ENCODE measurements at regions not wholly inside any gene's neighbourhood (a gene's known extent, or its start where the extent isn't known, plus 50 kb on each side); places are given as distances from the start of the nearest gene placed in this dataset.
"Not testable (repeated sequence)": the region's sequence is repeated elsewhere in the genome, so short reads cannot be mapped to it uniquely, and the experiment has no call there.

DNA sequence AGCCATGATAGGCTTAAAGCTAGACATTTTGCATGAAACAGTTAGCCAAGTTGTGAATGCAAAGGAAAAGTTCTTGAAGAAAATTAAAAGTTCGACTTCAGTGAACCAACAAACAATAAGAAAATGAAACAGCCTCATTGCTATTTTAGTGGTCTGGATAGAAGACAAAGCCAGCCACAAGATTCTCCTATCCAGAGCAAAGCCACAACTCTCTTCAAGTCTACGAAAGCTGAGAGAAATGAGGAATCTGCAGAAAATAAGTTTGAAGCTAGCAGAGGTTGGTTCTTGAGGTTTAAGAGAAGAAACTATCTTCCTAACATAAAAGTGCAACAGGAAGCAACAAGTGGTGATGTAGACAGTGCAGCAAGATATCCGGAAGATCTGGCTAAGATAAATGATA is 271.4 kb upstream of the GRM3 start:
- DNase-seq (ENCODE audit: low spot score) = no peak

DNA sequence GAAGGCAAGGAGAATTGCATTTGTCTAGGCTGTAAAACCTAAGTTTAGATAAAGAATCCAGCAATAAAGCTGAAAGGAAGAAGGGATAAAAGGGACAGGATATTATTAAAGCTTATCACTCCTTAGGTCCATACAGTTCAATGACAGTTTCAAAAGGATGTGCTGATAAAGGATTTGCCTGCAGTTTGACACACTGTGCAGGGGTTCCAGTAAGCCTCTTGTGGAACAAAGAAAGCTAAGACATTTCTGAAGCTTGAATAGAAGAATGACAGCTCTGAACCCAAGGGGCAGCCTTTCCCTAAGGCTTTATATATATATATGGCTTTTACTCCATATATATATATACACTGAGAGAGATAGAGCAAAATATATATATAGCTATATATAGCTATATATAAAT is 276.8 kb upstream of the GRM3 start:
- no peak for DNase-seq (ENCODE audit: low spot score)

- not testable (repeated sequence) for DNase-seq (ENCODE audit: low spot score)
Measured at GRCh38 chr7:86340407-86340806, 303.3 kb upstream of the GRM3 start.

DNA sequence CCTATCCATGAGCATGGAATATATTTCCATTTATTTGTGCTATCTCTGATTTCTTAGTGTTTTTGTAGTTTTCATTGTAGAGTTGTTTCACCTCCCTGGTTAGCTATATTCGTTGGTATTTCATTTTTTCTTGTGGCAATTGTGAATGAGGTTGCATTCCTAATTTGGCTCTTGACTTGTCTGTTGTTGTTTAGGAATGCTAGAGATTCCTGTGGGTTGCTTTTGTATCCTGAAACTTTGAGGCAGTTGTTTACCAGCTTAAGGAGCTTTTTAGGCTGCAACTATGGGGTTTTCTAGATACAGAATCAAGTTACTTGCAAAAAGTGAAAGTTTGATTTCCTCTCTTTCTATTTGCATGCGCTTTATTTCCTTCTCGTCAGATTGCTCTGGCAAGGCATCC is 304.7 kb upstream of the GRM3 start:
- no peak for DNase-seq (ENCODE audit: low spot score)

- DNase-seq (ENCODE audit: low spot score) = no peak
Measured at GRCh38 chr7:86328801-86329433, 314.8 kb upstream of the GRM3 start.

DNA sequence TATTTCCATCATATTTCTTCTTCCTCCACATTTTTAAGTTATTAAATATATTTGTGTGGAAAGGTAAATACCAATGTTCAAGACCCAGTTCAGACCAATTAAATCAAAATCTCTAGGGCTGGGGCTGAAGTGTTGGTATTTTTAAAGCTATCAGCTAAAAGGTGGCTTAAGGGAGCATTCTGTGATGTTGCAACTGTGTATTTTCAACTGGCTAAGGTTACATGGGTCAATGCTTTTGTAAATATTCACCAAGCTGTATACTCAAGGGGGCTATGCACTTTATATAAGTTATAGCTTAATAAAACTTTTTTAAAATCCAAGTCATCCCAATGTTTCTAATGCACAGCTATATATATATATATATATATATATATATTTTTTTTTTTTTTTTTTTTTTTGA is 316.9 kb upstream of the GRM3 start:
- DNase-seq (ENCODE audit: low spot score) = no peak

- no peak for DNase-seq (ENCODE audit: low spot score)
Measured at GRCh38 chr7:86320889-86321288, 322.8 kb upstream of the GRM3 start.

DNA sequence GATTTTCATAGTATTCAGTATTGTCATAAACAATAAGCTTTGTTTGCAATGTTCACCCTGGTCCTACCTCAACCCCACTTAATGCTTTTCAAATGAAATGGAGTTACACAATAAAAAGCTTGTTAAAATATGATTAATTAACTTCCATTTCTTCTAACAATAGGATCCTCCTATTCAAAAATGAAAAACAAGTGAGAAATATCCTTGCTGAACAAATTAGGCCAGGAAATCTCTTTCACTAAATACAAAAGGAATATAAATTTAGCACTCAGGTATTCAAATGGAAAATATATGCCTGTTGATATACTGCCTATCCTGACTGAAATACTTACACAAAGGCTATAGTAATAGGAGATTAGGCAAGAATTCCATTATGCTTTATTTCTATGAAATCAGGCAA is 323.4 kb upstream of the GRM3 start:
- DNase-seq (ENCODE audit: low spot score) = no peak

DNA sequence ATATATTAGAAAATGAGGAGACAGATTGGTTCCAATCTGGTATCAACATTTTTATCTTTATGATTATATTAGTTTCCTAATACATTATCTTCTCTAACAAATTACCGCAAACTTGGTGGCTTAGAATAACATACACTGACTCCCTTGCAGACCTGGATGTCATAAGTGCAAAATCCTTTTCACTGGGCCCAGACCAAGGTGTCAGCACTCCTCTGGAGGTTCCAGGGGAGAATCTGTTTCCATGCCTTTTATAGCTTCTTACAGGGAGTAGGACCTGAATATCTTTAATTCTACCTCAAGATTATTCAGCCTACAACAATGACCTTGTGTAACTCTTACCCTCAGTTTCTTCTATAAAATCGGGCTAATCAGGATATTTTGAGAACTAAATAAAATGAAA is 329.9 kb upstream of the GRM3 start:
- no peak for DNase-seq (ENCODE audit: low spot score)

DNA sequence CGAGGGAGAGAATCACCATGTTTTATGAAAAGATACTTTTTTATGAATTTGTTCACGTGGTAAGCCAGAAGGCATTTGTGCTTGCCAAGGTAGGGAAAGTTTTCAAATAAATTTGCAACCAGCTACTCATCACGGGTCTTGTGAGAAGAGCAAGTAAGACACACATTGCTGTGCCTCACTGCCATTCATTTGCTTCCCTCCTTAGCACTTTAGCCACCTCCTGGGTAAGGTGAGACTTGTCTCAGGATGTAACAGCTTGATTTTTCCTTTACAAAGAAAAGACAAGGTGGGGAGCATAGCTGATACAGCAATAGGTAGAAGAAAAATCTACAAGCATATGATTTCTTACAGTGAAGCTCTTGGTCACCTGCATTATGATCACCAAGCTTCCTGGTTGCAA is 342.4 kb upstream of the GRM3 start:
- DNase-seq (ENCODE audit: low spot score) = no peak

- DNase-seq (ENCODE audit: low spot score) = no peak
Measured at GRCh38 chr7:86295526-86295925, 348.2 kb upstream of the GRM3 start.

- no peak for DNase-seq (ENCODE audit: low spot score)
Measured at GRCh38 chr7:86282014-86282682, 361.6 kb upstream of the GRM3 start.

GRCh38 chr7:86280150-86280549 is 363.6 kb upstream of the GRM3 start:
- DNase-seq (ENCODE audit: low spot score) = no peak

GRCh38 chr7:86262781-86263180 is 380.9 kb upstream of the GRM3 start:
- DNase-seq (ENCODE audit: low spot score) = no peak

DNA sequence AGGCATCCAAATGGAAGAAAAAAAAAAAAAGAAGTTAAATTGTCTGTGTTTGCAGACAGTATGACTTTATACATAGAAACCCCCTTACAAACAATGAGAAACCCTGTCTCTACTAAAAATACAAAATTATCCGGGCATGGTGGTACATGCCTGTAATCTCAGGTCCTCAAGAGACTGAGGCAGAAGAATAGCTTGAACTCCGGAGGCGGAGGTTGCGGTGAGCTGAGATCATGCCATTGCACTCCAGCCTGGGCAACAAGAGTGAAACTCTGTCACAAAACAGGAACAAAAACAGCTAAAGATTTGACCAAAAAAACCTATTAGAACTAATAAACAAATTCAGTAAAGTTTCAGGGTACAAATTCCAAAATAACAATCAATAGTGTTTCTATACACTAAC is 385.8 kb upstream of the GRM3 start:
- DNase-seq (ENCODE audit: low spot score) = no peak

GRCh38 chr7:86252406-86252805 is 391.3 kb upstream of the GRM3 start:
- DNase-seq (ENCODE audit: low spot score) = no peak

DNA sequence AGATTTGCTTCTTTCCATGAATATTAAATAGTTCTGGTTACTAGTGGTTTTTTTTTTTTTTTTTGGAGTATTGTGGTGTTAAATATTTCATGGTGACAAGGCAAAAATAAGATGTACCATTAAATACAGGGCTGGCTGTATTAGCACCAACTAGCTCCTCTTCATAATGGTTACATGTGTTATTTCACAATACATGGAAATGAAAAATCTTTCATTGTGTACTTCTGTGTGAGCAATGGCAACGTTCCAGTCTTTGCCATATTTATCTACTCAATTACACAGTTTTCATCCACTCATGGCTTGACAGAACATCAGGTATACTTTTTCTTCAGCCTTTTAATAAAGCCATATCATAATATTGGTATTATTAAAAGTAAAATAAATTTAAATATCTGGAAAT is 394.7 kb upstream of the GRM3 start:
- DNase-seq (ENCODE audit: low spot score) = no peak

- no peak for DNase-seq (ENCODE audit: low spot score)
Measured at GRCh38 chr7:86243171-86243570, 400.5 kb upstream of the GRM3 start.

DNA sequence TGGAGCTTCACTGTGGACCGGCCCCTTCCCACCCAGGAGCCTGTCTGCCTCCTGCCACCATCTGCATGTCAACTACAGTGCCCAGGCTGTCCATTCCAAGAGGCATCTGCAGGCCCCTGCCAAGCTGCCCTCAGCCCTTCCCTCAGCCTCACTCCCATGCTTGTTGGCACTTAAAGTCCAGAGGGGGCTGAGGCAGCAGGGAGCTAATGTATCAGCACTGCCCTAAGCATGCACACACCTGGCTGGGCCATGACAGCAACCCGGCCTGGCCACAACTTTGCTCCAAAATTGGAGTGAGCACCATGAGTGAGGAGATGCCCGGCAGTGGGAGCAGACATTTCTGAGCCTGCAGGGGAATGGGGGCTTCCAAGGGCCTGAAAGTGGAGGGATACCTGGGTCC is 417.5 kb upstream of the GRM3 start:
- DNase-seq (ENCODE audit: low spot score) = no peak

- DNase-seq (ENCODE audit: low spot score) = no peak
Measured at GRCh38 chr7:86222806-86223205, 420.9 kb upstream of the GRM3 start.

- DNase-seq (ENCODE audit: low spot score) = no peak
Measured at GRCh38 chr7:86214734-86215133, 429.0 kb upstream of the GRM3 start.

GRCh38 chr7:86212976-86213375 is 430.7 kb upstream of the GRM3 start:
- no peak for DNase-seq (ENCODE audit: low spot score)

DNA sequence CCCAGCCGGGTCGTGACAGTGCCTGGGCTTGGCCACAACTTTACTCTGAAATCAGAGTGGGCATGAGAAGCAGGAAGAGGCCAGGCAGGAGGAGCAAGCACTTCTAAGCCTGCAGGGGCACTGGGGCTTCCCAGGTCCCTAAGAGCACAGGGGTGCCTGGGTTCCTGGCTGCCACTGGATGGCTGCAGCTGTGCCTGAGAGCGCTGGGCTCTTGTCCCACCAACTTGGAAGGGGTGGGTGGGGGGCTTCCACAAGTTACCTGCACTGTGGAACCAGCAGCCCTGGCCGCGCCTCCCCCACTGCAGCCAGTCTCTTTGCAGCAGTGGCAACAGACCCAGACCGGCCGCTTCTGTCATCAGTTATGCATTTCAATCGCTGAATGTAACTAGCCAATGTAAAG is 434.7 kb upstream of the GRM3 start:
- DNase-seq (ENCODE audit: low spot score) = no peak

DNA sequence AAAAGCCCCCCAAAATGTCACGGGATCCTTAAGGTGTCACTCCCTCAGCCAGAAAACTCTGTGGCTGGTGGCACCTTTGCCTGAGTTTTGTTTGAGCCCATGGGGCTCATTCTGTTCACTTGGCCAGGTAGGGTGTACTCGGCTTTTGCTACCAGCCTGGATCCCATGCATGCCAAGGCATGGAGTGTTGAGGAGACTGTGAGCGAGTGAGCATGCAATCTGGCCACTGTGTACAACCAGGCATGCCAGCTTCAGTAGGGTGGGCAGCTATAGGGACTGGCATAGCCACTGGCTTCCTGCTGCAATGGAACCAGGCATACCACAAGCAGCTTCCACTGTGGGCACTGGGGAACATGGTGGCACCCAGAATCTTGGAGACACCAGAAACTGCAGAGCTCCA is 436.0 kb upstream of the GRM3 start:
- no peak for DNase-seq (ENCODE audit: low spot score)

All from hepatic stellate cell (primary cell).